Dedifferentiated amniotic fluid mesenchymal stem cell (primary cell): ENCODE measurements at regions not wholly inside any gene's neighbourhood (a gene's known extent, or its start where the extent isn't known, plus 50 kb on each side); places are given as distances from the start of the nearest gene placed in this dataset.
"Not testable (repeated sequence)": the region's sequence is repeated elsewhere in the genome, so short reads cannot be mapped to it uniquely, and the experiment has no call there.

Source experiments
- DNase-seq: peaks from one replicate; pipeline ENCODE4 v3.0.0-alpha.2; 2016; ENCODE audit errors: extremely low spot score

DNA sequence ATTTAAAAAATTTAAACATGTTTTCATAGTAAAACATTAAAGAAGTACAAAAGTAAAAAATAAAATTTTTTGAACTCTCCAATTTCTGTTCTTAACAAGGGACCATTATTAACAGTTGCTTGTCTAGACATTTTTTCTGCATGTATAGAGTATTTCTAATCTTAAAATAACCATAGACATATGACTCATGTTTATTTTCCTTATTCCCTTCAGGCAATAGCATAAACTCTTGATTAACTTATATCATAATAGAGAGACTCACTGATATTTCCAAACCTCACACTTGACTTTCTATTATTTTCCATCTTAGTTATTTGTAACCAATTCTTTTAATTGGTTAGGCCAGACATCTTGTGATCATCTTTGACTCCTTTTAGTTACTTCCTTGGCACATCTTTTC lies 325.6 kb upstream of the SOX14 start:
- no peak for DNase-seq

DNA sequence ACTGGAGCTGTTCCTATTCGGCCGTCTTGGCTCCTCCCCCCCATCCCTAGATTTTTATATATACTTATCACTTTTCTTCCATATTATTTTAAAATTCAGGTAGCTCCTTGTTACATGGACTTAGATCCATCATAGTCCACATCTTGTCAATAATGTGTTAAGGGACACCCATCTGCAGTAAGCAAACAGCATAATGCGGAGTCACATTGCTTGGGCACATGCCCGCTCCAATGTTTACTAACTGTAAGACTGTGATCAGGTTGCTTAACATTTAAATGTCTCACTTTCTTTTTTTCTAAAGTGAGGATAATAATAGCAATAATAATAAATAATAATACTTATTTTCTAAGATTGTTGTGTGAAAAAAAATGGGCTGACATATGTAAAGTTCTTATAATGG lies 303.2 kb upstream of the SOX14 start:
- no peak for DNase-seq

DNA sequence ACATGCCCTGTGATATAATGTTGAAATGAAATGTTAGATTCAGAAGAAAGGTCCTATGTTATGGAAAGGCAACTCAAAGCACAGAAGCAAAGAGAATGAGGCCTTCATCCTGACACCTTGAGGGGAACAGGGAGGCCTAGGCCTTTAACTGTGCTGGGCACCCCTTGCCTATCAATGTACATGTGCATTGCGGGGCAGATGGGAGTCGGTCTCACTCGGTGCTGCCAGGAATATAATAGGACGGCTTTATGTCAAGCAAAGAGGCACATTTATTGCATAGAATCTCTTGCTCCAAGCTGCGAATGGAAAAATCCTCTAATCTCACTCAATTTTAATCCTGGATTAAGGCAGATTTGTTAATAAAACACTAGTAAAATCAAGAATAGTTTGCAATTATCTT lies 301.0 kb upstream of the SOX14 start:
- no peak for DNase-seq

DNA sequence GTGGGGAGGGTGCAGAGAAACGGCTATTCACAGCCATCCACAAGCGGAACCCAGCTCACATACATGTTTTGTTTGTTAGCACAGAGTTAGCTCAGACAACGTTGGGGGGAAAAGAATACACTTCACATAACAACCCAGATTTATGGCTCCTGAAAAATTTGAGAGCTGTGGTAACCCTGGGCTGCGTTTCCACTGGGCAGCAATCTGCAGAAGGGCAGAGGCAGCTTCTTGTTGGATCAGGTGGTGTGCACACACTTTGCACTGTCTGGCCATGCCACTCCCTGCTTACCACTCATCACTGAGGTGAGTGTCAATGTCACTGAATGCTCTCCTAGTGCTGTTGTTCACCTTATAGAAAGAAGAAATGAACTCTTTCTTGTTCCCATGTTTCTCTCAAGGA lies 299.8 kb upstream of the SOX14 start:
- no peak for DNase-seq

DNA sequence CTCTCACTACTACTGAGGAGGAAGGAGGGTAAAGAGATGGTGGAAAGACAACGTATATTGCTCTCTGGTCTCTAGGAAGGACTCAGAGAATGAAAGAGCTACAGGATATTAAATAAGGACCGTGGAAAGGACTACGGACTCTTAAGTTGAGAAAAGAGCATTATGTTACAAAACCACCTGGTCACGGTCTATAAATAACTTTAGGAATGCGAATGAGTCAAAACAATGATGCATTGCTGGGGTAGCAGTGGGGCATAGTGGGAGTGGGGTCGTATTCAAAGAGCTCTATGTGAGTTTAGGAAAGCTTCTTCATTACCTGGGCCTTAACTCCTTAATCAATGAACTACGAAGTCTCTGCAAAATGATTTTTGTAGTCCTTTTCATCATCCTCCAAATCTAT lies 295.7 kb upstream of the SOX14 start:
- DNase-seq, result no peak

DNA sequence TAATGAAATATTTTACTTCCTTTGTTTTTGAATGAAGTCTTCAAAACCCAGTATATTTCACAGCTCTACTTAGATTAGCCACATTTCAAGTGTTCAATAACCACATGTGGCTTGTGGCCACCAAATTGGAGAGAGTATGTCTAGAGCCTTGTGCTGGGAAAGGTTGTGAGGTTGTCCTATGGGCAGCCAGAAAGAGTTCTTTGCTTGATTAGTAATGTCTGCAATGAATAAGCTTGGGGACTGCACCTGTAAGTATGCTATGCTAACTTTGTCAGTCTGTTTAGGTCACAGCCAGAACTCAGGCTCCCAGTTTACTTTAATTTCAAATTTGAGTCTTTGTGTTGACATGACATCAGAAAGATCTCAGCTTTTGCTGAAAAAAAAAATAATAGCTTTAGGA lies 294.9 kb upstream of the SOX14 start:
- DNase-seq, result no peak

DNA sequence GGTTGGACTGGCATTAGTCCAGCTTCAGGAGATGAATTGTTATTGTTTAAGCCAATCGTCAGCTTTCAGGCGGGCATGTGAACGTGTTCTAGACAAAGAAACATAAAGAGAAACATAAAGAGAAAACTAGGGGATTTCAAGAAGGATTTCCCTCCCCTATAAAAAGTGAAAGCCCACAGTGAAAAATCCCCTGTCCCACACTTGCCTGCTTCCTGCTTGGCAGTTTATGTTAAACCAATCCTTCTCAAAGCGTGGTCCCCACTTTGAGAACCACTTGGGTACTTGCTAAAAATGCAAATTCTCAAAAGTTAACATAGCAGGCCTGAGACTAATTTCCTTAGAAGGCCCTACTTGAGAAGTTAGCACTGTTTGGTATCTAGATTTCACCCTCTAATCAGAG lies 293.0 kb upstream of the SOX14 start:
- DNase-seq, result no peak

DNA sequence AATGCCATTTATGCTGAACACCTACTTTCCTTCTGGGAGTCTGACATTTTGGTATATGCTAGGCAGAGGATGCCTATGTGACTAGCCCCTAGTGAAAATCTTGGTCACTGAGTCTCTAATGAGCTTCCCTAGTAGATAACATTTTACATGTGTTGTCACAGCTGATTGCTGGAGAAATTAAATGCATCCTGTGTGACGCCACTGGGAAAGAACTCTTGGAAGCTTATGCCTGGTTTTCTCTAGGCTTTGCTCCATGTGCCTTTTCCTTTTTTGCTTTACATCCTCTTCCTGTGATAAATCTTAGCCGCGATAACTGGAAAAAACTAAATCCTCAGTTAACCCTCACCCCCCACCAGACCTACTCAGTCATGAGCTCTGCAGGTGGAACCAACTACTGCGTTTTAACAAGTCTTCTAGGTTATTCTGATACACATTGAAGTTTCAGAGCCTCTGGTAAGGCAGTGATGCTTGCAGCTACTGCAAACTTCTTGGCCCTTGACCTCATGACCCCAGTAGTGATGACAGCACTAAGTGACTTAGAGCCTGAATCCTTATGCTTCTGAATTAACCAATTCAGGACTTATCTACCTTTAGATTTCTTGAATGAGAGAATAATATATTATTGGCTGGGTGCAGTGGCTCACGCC lies 292.4 kb upstream of the SOX14 start:
- no peak for DNase-seq

DNA sequence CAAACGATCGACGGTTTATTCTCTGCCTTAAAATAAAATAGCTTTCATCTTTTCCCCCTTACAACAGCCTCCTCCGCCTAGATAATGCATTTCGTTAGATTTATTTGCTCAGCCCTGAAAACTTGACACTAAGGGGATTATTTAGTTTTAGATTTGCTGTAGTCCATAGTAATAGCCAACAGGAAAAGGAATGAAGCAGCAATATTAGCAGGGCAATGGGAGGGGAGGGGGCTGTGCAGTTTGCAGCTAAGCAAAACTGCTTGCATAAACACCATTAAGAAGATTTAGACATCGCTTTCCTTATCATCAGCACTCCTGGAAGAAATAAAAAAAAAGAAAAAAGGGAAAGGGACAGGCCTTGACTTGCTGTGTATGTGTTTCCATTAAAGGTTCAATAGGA lies 286.5 kb upstream of the SOX14 start:
- no peak for DNase-seq

DNA sequence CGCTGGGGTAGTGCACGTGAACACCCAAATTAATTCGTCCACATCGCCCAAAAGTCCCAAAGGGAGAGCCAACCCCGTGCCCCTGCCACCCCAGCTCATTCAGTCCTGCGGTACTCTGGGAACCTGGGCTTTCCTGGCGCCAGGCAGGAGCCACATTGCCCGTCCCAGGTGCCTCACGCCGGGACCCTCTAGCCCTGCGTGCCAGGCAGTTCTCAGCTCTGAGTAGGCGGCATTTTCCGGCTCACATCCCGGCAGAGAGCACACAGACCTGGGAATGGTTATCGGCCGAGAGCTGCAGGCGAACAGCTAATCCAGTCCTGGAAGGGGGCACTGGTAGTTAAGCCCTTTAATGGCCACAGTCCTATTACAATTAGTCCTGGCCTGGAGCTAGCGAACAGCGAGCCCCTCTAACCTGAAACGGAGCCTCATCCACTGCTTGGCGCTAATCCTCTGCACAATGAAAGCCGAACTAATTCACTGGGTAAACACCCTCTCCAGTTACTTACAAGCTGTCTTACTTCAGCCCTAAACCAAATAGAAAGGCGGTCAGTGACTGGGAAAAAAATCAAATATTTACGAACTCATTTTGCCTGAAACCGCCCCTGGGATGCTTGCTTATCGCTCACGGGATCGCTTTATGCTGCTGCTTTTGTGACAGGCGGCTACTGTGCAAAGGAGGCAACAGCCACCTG lies 254.6 kb upstream of the SOX14 start:
- no peak for DNase-seq

DNA sequence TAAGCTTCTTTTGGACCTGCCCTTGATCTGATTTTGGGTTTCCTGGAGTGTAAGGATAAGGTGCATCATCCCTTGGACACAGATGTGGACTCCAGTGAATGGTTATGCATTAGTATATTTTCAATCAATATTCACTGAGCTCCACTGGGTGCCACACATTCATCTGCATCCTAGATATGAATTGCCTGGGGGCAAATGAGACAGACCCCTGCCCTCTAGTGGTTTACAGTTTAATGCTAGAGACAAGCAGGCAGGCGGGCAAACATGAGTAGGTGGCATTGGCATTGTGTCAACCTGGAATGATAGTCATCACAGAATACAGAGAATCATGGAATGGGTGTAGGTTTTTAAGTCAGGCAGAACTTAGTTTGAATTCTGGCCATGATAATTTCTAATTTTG lies 252.5 kb upstream of the SOX14 start:
- DNase-seq, result no peak

DNA sequence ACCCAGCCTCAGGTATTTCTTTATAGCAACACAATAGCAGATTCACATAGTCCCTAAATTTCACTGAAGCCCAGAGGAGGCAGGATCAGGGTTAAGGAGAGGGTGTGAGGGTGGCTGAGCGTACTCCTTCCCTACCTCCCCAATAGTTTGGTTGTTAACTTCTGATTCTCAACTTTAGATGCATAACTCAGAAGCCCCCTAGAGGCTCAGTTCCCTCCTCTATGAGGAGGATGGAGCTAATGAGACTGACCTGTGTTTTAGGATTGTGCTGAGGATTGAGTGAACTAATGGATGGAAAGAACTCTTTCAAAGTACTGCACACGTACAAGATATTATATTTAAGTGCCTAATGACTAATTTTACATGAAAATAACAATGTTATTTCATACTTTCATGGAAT lies 249.3 kb upstream of the SOX14 start:
- DNase-seq, result no peak

DNA sequence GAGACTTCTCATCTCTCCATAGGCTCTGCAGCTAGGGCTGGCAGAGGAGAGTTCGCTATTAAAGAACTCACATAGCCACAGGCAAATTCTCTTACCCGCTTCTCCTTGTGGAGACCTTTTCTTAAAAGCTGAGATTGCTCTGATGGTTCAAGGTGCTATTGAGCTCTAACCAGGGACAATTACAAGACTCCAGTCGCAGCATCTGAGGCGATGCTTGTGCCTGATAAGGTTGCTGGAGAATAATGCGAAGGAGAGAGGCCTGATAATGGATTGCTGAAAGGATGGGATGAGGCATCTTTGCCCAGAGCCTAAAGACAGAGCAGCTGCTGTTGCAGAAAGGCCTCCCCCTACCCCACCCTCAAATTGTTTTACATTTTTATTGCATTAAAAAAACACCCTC lies 244.5 kb upstream of the SOX14 start:
- no peak for DNase-seq

DNA sequence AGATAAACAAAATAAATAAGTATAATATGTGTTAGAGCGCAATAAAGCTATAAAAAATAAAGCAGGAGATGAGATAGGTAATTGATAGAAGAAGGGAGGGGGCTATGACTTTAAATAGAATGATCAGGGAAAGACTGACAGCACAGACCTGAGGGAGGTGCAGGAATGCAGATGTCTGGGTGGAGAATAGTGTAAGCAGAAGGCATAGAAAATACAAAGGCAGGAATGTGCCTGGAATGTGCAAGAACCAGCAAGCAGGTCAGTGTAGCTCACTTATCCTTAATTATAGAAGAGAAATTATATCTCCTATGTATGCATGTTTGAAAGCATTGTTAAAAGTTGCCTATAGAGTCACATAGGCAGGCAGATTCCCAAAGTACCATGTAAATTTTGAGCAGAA lies 239.4 kb upstream of the SOX14 start:
- DNase-seq, result no peak

DNA sequence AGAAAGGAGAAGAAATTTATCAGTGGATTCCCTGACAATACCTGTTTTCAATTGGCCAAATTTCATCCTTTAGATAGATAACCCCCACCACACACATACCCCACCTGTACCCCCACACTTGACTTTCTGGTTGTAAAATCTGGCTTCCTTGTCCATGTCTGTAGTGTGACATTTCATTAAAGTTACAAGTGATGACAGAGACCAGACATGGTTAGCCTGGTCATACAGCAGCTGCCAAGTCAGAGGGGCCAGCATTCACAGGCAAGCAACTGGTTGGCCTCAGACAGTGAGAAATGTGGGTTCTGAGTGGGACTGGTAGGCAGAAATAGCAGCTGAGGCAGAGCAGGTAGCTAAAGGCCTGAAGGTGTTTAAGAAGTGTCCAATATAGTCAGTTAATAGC lies 238.6 kb upstream of the SOX14 start:
- no peak for DNase-seq

DNA sequence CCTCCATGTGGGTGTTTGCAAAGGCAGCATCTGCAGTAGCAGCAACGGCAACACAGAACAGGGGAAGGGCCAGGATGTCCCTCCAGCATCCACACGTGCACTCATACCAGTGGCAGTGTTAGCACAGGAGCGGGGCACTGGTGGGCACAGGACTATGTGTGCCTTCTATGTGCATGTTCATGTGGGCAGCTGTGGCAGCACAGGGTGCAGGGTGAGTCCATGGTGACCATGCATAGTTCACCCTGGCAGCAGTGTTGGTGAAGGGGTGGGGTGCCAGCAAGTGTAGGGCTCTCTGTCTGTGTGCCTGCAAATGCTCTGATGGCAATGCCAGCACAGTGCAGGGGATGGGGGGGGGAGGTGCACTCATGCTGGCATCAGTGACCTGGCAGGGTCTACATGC lies 222.1 kb upstream of the SOX14 start:
- DNase-seq, result no peak

DNA sequence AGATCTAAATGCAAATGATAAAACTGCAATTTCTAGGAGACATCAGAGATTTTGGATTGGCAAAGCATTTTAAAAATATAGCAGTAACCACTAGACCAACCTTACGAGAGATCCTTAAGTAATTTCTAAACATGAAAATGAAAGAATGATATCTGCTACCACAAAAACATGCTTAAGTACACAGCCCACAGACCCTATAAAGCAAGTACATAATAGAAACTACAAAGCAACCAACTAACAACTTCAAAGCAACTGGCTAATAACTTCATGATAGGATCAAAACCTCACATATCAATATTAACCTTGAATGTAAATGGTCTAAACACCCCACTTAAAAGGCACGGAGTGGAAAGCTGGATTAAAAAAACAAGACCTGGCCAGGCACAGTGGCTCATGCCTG lies 209.9 kb upstream of the SOX14 start:
- DNase-seq, result no peak

DNA sequence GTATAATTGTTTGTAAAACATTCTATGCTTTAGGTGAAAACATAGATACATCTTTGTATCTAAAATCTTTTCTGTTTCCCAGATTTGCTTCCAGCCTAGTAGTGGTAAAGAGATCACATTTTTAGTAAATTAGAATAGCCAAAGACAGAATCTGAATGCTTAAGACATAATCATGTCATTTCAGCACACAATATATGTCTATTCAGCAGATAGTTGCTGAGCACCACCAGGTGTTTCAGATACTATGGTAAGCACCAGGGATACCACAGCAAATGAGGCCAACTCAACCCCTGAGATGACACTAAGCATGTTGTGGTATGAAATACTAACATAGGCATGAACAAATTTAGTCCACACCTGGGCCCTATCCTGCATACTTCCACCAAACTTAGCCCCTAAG lies 195.2 kb upstream of the SOX14 start:
- DNase-seq, result no peak

DNA sequence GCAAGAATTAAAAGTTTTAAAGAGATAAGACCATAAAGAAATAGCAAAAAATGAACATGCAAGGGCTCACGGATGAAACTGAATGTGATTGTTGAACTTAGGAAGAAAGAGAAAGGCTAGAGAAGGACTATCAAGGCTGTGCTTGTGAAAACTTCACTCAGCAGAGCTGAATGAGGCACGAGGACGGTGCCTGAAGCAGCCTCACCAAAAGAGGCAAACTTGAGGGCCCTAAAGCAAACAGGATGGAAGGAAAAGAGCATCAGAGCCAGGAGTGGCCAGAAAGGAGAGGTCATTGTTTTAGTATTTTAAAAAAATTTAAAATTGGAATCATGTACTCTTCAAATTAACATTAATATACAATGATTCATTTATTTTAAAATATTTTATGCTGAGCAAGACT lies 191.2 kb upstream of the SOX14 start:
- DNase-seq, result no peak

DNA sequence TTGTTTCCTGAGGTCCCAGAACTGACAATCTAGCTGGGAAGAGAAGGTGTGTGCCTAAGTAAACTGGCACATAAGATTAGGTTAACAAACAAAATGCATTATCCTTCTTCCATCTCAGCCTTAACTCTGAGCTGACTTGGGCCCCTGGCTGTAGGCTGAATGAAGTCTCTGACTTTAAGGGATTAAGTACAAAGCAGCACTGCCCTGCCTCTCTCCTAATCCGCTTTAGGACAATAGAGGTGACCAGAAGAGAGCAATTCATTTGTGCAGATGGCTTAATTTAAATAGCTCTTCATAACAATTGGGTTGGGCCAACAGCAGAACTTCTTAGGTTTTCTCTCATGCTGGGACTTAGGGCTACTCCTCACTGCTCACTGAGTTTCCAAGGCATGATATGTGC lies 181.6 kb upstream of the SOX14 start:
- DNase-seq, result no peak

DNA sequence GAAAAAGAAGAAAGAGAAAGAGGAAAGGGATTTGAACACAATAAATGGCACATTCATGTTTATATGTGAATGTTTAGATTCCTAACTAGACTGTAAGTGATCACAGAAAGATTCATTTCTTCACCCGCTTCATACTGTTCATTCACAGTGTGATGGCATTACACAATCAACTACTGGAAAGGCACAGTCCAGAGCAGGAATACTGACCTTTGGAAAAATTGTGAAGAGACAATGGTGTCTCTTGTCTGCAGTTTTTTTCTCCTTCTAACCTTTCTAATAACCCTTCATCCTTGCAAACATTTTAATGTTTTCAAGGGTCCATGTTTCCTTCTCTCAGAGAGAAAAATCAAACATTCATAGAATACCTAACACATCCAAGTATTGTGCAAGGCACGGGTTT lies 180.9 kb upstream of the SOX14 start:
- no peak for DNase-seq

DNA sequence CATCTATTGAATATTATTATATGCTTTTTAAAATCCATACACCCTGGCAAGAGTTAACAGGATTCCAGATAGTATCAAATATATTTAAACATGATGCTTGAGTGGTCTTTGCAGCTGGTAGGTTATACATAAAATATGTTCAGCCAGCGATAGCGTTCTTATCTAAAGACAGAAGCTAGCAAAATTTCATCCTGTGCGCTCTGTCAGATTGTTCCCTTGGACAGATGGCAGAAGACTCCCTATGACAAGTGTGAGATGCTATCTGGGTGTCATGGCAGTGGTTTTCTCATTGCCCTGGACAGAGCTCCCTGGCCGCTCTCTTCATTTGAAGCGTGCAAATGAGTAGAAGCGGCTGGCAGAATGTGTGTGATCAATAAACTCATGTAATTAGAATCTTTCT lies 175.2 kb upstream of the SOX14 start:
- DNase-seq, result no peak

DNA sequence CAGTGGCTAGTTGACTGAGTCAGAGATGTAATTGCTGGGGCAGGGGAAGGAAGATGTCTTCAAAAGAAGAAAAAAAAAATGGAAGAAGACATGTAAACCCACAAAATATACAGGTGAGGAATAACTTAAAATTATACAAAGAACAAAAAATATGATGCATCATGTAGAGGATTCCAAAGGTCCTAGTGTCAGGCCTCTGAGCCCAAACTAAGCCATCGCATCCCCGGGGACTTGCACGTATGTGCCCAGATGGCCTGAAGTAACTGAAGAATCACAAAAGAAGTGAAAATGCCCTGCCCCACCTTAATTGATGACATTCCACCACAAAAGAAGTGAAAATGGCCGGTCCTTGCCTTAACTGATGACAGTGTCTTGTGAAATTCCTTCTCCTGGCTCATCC lies 168.7 kb upstream of the SOX14 start:
- not testable (repeated sequence) for DNase-seq

DNA sequence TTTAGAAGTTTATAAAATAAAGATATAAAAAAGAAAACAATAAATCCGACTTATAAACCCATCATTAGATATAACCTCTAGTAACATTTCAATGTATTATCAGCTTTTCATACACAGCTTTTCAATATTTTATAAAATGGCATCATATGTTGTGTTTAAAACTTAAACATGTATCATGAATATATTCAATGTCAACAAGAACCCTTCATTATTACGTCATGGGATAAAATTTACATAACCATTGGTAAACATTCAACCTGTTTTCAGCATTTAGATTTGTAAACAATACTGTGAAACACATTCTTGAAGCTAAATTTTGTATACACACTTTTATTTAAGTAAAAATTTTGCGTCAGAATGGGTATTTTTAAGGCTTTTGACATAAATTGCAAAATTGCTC lies 153.4 kb upstream of the SOX14 start:
- DNase-seq, result no peak
